ENCODE measurements at regions not wholly inside any gene's neighbourhood (a gene's known extent, or its start where the extent isn't known, plus 50 kb on each side); places are given as distances from the start of the nearest gene placed in this dataset.
"Not testable (repeated sequence)": the region's sequence is repeated elsewhere in the genome, so short reads cannot be mapped to it uniquely, and the experiment has no call there.

DNA sequence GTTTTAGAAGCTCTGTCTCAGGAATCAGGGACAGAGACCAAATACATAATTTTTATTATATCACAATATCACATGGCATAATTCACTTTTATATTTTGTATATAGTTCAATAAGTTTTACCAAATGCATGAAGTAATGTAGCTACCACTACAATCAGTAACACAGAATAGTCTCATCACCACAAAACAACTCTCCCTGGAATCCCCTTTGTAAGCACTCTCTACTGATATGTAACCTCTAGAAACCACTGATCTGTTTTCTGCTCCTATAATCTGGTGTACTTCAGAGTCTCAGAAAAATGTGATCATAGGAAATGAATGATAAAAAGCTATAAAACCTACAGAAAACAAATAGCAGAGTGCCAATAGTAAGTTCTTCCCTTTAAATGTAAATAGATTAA is 1465.9 kb downstream of the SPATA31A7 start:
- intact Hi-C loops (cut with micrococcal nuclease); CTCF ChIA-PET; H3K36me3 Mint-ChIP-seq (ENCODE audit: low read depth); H3K4me1 Mint-ChIP-seq (ENCODE audit: low read depth); H3K4me3 Mint-ChIP-seq; H3K27me3 Mint-ChIP-seq; H3K27ac Mint-ChIP-seq; DNase-seq; POLR2A ChIA-PET; ATAC-seq; H3K9me3 Mint-ChIP-seq: not testable (repeated sequence)

GRCh38 chr9:62662733-62663507 is 1473.1 kb downstream of the SPATA31A7 start:
- DNase-seq, POLR2A ChIA-PET: not testable (repeated sequence)

GRCh38 chr9:62663512-62663911 is 1473.7 kb downstream of the SPATA31A7 start:
- H3K4me1 Mint-ChIP-seq (ENCODE audit: low read depth); POLR2A ChIA-PET; H3K9me3 Mint-ChIP-seq; H3K4me3 Mint-ChIP-seq; H3K36me3 Mint-ChIP-seq (ENCODE audit: low read depth); CTCF ChIA-PET; ATAC-seq; H3K27me3 Mint-ChIP-seq; intact Hi-C loops (cut with micrococcal nuclease); DNase-seq; H3K27ac Mint-ChIP-seq: not testable (repeated sequence)

More at GRCh38 chr9:62662733-62663507, 1473.1 kb downstream of the SPATA31A7 start:
- CTCF ChIA-PET; ATAC-seq; H3K36me3 Mint-ChIP-seq (ENCODE audit: low read depth); H3K4me1 Mint-ChIP-seq (ENCODE audit: low read depth); H3K27me3 Mint-ChIP-seq; H3K9me3 Mint-ChIP-seq; H3K4me3 Mint-ChIP-seq; H3K27ac Mint-ChIP-seq; intact Hi-C loops (cut with micrococcal nuclease): not testable (repeated sequence)

DNA sequence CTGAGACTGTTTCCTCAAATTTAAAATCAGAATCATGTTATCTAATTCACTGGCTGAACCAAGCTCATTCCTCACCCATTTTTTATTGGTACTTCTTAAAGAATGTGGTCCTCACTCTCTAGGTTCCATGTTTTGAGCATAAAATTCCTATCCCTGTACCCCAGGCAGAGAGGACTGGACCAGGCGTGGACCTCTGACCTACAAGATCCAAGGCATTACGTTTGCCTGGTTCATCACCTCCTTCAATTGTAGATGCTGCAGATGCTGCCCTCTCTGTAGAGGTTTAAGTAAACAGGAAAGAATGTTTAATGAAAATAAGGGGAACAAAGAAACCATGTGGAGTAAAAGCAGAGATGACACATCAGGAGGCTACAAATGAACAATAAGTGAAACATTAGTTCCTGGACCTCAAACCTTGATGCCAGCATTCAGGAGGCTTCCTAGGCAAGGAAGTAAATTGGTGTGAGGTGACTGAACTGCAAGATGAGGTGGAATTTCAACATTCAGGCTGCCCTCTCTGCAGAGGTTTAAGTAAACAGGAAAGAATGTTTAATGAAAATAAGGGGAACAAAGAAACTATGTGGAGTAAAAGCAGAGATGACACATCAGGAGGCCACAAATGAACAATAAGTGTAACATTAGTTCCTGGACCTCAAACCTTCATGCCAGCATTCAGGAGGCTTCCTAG is 1477.4 kb downstream of the SPATA31A7 start:
- H3K9me3 Mint-ChIP-seq; H3K36me3 Mint-ChIP-seq (ENCODE audit: low read depth); CTCF ChIA-PET; DNase-seq; H3K27ac Mint-ChIP-seq; H3K4me3 Mint-ChIP-seq; POLR2A ChIA-PET; H3K4me1 Mint-ChIP-seq (ENCODE audit: low read depth); ATAC-seq; intact Hi-C loops (cut with micrococcal nuclease); H3K27me3 Mint-ChIP-seq: not testable (repeated sequence)

- H3K4me1 Mint-ChIP-seq (ENCODE audit: low read depth); DNase-seq; CTCF ChIA-PET; H3K9me3 Mint-ChIP-seq; H3K4me3 Mint-ChIP-seq; H3K27me3 Mint-ChIP-seq; intact Hi-C loops (cut with micrococcal nuclease); POLR2A ChIA-PET; H3K27ac Mint-ChIP-seq; ATAC-seq; H3K36me3 Mint-ChIP-seq (ENCODE audit: low read depth): not testable (repeated sequence)
Measured at GRCh38 chr9:62677016-62677415, 1487.2 kb downstream of the SPATA31A7 start.

DNA sequence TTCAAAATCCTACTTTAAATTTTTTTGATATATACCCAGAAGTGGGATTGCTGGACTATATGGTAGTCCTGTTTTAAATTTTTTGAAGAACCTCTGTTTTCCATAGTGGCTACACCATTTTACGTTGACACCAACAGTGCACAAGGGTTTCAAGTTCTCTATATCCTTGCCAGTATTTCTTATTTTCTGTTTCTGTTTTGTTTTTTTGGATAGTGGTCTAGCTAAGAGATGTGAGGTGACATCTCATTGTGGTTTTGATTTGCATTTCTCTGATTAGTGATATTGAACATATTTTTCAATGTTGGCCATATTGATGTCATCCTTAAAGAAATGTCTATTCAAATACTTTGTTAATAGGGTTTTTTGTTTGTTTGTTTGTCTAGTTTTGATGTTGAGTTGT is 1488.5 kb downstream of the SPATA31A7 start:
- H3K9me3 Mint-ChIP-seq; H3K27me3 Mint-ChIP-seq; H3K4me1 Mint-ChIP-seq (ENCODE audit: low read depth); CTCF ChIA-PET; H3K36me3 Mint-ChIP-seq (ENCODE audit: low read depth); POLR2A ChIA-PET; H3K4me3 Mint-ChIP-seq; intact Hi-C loops (cut with micrococcal nuclease); DNase-seq; H3K27ac Mint-ChIP-seq; ATAC-seq: not testable (repeated sequence)

GRCh38 chr9:62679020-62679419 is 1489.2 kb downstream of the SPATA31A7 start:
- ATAC-seq, result peak; percentile 42
- H3K4me3 Mint-ChIP-seq; intact Hi-C loops (cut with micrococcal nuclease); CTCF ChIA-PET; H3K4me1 Mint-ChIP-seq (ENCODE audit: low read depth); H3K36me3 Mint-ChIP-seq (ENCODE audit: low read depth); H3K9me3 Mint-ChIP-seq; DNase-seq; H3K27me3 Mint-ChIP-seq; POLR2A ChIA-PET; H3K27ac Mint-ChIP-seq: not testable (repeated sequence)

DNA sequence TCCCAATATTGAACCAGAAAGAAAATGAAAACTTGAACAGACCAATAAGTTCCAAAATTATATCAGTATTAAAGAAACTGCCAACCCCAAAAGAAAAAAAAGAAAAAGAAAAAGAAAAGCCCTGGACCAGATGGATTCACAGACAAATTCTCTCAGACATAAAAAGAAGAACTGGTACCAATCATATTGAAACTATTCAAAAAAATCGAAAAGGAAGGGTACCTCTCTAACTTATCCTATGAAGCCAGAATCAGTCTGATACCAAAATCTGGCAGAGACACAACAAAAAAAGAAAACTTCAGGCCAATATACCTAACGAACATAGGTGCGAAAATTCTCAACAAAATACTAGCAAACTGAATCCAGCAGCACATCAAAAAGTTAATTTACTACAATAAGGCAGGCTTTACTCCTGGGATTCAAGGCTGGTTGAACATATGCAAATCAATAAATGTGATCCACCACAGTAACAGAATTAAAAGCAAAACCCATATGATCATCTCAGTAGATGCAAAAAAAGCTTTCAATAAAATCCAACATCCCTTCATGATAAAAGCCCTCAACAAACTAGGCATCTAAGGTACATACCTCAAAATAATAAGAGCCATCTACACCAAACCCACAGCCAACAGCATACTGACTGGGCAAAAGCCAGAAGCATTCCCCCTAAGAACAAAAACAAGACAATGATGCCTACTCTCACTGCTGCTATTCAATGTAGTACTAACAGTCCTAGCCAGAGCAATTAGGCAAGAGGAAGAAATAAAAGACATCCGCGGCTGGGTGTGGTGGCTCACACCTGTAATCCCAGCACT is 1495.2 kb downstream of the SPATA31A7 start:
- H3K27me3 Mint-ChIP-seq; H3K36me3 Mint-ChIP-seq (ENCODE audit: low read depth); POLR2A ChIA-PET; H3K27ac Mint-ChIP-seq; CTCF ChIA-PET; H3K9me3 Mint-ChIP-seq; DNase-seq; H3K4me3 Mint-ChIP-seq; intact Hi-C loops (cut with micrococcal nuclease); ATAC-seq; H3K4me1 Mint-ChIP-seq (ENCODE audit: low read depth): not testable (repeated sequence)

DNA sequence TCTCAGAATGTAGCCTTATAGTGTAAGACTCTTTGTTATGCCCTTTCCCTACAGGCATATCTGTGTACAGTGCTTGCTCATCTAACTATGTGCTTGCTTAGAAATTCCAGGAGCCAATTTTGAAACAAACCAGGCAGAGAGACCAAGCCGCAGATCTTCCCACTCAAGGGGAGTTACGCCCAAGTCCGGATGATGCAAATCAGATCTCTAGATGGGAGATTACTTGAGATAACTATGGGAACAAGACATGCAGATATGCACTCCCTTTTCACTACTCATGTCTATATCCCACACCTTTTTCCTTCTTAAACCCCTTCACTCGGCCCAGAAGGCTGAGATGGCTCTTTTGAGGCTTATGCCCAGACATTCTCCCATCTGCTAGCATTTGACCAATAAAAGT is 1496.5 kb downstream of the SPATA31A7 start:
- H3K27ac Mint-ChIP-seq; POLR2A ChIA-PET; H3K27me3 Mint-ChIP-seq; CTCF ChIA-PET; H3K36me3 Mint-ChIP-seq (ENCODE audit: low read depth); DNase-seq; ATAC-seq; intact Hi-C loops (cut with micrococcal nuclease); H3K9me3 Mint-ChIP-seq; H3K4me1 Mint-ChIP-seq (ENCODE audit: low read depth); H3K4me3 Mint-ChIP-seq: not testable (repeated sequence)

DNA sequence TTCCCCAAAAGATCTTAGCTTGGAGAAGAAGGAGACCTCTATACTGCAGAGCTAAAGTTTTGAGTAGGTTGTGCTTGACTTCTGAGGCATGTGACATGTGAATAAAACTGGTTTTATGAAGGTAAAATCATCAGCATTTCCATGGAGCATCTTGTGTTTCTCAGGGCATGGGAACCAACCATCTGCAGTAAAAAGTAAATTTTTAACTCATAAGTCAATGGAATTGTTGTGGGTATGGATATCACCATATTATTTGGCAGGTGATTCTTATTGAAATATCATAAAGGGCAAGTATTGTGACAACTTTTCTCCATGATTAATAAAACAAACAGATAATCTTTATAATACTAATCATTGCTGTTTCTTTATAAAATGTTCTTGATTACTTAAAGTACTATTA is 1503.2 kb downstream of the SPATA31A7 start:
- H3K4me3 Mint-ChIP-seq; H3K4me1 Mint-ChIP-seq (ENCODE audit: low read depth); H3K27ac Mint-ChIP-seq; intact Hi-C loops (cut with micrococcal nuclease); CTCF ChIA-PET; DNase-seq; H3K9me3 Mint-ChIP-seq; H3K27me3 Mint-ChIP-seq; H3K36me3 Mint-ChIP-seq (ENCODE audit: low read depth); ATAC-seq; POLR2A ChIA-PET: not testable (repeated sequence)

DNA sequence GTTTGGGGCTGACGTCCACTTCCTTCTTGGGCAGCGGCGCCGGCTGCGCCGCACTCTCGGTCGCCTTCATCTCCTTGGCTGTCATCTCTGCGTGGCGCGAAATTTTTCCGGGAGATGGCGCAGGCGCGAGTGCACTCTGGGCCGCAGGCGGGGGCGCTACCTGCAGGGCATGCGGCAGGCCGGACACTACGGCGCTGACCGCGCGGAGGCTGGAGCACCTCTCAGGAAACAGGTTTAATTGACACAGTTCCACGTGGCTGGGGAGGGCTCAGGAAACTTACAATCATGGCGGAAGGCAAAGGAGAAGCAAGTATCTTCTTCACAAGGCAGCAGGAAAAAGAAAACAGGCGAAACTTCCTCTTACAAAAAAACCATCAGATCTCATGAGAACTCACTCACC is 1521.5 kb downstream of the SPATA31A7 start:
- H3K36me3 Mint-ChIP-seq (ENCODE audit: low read depth); CTCF ChIA-PET: not testable (repeated sequence)

DNA sequence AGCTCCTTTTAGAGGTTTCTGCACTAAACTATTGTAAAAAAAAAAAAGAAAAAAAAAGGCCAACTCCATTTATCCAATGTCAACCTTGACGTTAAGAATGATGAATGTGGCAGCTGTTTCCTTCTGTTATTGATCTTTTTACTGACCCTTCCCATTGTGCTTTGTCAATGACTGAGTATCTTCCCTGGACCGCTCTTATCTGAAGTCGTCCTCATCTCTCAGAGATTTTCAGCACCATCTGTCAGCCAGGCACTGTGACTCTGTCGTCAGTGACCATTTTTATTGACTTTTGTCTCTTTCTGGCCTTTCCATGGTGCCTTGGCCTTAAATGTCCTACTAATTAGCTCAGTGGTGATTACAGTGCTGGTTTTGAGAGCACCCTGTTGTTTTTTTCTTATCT is 1535.7 kb downstream of the SPATA31A7 start:
- DNase-seq; H3K27ac Mint-ChIP-seq; H3K36me3 Mint-ChIP-seq (ENCODE audit: low read depth); intact Hi-C loops (cut with micrococcal nuclease); ATAC-seq; H3K27me3 Mint-ChIP-seq; H3K9me3 Mint-ChIP-seq; H3K4me1 Mint-ChIP-seq (ENCODE audit: low read depth); H3K4me3 Mint-ChIP-seq; POLR2A ChIA-PET; CTCF ChIA-PET: not testable (repeated sequence)

More for the DNA sequence above, 1521.5 kb downstream of the SPATA31A7 start:
- H3K9me3 Mint-ChIP-seq; intact Hi-C loops (cut with micrococcal nuclease); DNase-seq; ATAC-seq; H3K27ac Mint-ChIP-seq; H3K27me3 Mint-ChIP-seq; POLR2A ChIA-PET; H3K4me3 Mint-ChIP-seq; H3K4me1 Mint-ChIP-seq (ENCODE audit: low read depth): not testable (repeated sequence)

Data from activated CD8-positive, alpha-beta T cell treated with anti-CD3 and anti-CD28 coated beads for 36 hours (primary cell).